ENCODE measurements at regions not wholly inside any gene's neighbourhood (a gene's known extent, or its start where the extent isn't known, plus 50 kb on each side); places are given as distances from the start of the nearest gene placed in this dataset.

GRCh38 chr18:45441110-45441847 is 174.0 kb upstream of the SLC14A2 start (continued):
- no peak for TF ChIP-seq CBFB (IDR thresholded peaks at IDR 0.05; ENCODE audit: low read depth)
- no peak for TF ChIP-seq GATAD2B (conservative IDR thresholded peaks at IDR 0.05; ENCODE audit: low read depth)
- no peak for TF ChIP-seq POLR2AphosphoS5 (IDR thresholded peaks at IDR 0.05; ENCODE audit: low read length)
- TF ChIP-seq RUNX3 (IDR thresholded peaks at IDR 0.05; ENCODE audit: low read length): no peak

- intact Hi-C loops (cut with micrococcal nuclease; ENCODE audit: unreplicated experiment): no loop called here
- 40% methylated on average over 1 of the region's 1 CpG for WGBS (ENCODE audit: insufficient coverage, insufficient replicate concordance, low lambda C conversion rate, missing lambda C conversion rate)
- ATAC-seq (no peak), FAIRE-seq (no peak), DNase-seq (ENCODE audit: low read depth, low spot score) (no peak)
- BruUV-seq (replicated peaks): no TSS peak
- H3K4me3 ChIP-seq: no peak overlapping the region
- ChIA-PET CTCF (no interaction called here), SMC1A (ENCODE audit: uncharacterized antibody, unreplicated experiment) (no interaction called here), RAD21 (ENCODE audit: unreplicated experiment) (no interaction called here), POLR2A (no interaction called here)
- H3K9ac ChIP-seq (ENCODE audit: control insufficient read depth, insufficient read depth, low read length): no peak overlapping the region
- no peaks in the 10 kb centered on the region for H3K36me3 ChIP-seq (ENCODE audit: control insufficient read depth in 2 of 2, insufficient read depth in 2 of 2, low read length in 1 of 2)
- no peaks in the 10 kb centered on the region for H3K79me2 ChIP-seq (ENCODE audit: control insufficient read depth, insufficient read depth, low read length)
- H2AFZ ChIP-seq (ENCODE audit: control insufficient read depth, low read depth, low read length): no peak overlapping the region
- H3K4me1 ChIP-seq (ENCODE audit: control insufficient read depth, insufficient read depth, low read length): no peaks in the 10 kb centered on the region
- TF ChIP-seq KAT2A (conservative IDR thresholded peaks at IDR 0.05; ENCODE audit: control insufficient read depth, low read depth, low read length) (no peak), RB1 (IDR thresholded peaks at IDR 0.05; ENCODE audit: borderline replicate concordance) (no peak), ETV6 (conservative IDR thresholded peaks at IDR 0.05 in 1 of 2, IDR thresholded peaks at IDR 0.05 in 1 of 2; ENCODE audit: borderline replicate concordance in 1 of 2, low read depth in 1 of 2) (no peak), E2F8 (IDR thresholded peaks at IDR 0.05; ENCODE audit: low read depth, partially characterized antibody) (no peak), ZBTB33 (IDR thresholded peaks at IDR 0.05) (no peak), GABPA (IDR thresholded peaks at IDR 0.05; ENCODE audit: low read depth) (no peak), MXI1 (IDR thresholded peaks at IDR 0.05; ENCODE audit: low read depth, low read length) (no peak), STAT1 (conservative IDR thresholded peaks at IDR 0.05) (no peak), ZNF24 (IDR thresholded peaks at IDR 0.05) (no peak), RCOR1 (conservative IDR thresholded peaks at IDR 0.05; ENCODE audit: low read depth, low read length) (no peak)
- in situ Hi-C loops (cut with MboI): no loop called here
- no peaks in the 10 kb centered on the region for H3K9me3 ChIP-seq (replicated peaks; ENCODE audit: control insufficient read depth, insufficient read depth, low read length)
- H3K27ac ChIP-seq (ENCODE audit: control insufficient read depth, insufficient read depth): no peak overlapping the region
- no peaks in the 10 kb centered on the region for H4K20me1 ChIP-seq (ENCODE audit: control insufficient read depth, insufficient read depth)
- no peak overlapping the region for H3K4me2 ChIP-seq (ENCODE audit: control insufficient read depth, insufficient read depth)
- H3K27me3 ChIP-seq (replicated peaks in 1 of 2; ENCODE audit: control insufficient read depth in 2 of 2, insufficient read depth in 2 of 2, low read length in 1 of 2): no peaks in the 10 kb centered on the region; a peak in 2 of 4 replicates
These were observed 171.2 kb upstream of the SLC14A2 start for GRCh38 chr18:45444040-45444439.

All from GM12878 (cell line).